AG10803 (cell line): ENCODE measurements at regions not wholly inside any gene's neighbourhood (a gene's known extent, or its start where the extent isn't known, plus 50 kb on each side); places are given as distances from the start of the nearest gene placed in this dataset.

Experiments
- DNase-seq: peaks from one replicate; pipeline ENCODE4 v3.0.0; 2010; ENCODE audit warnings: low read depth
- H3K4me3 ChIP-seq: 2 replicates; pipeline ENCODE4 v1.5.1; 2011; ENCODE audit warnings: mild to moderate bottlenecking, low read length, control low read depth
- TF ChIP-seq, protein P1 (sequence below): conservative IDR thresholded peaks from 2 replicates; pipeline ENCODE4 v1.5.1; 2011; ENCODE audit warnings: mild to moderate bottlenecking, low read length, control low read depth, inconsistent platforms

DNA sequence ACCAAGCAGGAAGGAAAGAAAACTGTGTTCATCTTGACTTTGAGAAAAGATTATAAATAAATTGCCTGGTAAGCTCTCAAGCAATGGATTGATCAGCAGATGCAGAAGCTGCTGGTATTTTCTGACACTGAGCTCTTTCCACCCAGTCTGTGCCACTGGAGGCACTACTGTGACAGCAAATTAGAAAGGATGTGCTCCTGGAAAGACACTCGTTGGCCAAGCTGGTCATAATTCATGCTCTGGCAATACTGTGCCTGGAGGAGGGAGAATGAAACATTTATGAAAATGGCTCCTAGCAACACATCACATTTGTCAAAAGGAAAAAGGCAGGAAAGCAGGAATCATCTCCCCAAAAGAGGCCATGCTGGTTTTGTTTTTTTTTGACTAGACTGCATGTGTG, 84.2 kb downstream of the CAVIN4 start:
- no peak for DNase-seq
- TF ChIP-seq, protein P1, sequence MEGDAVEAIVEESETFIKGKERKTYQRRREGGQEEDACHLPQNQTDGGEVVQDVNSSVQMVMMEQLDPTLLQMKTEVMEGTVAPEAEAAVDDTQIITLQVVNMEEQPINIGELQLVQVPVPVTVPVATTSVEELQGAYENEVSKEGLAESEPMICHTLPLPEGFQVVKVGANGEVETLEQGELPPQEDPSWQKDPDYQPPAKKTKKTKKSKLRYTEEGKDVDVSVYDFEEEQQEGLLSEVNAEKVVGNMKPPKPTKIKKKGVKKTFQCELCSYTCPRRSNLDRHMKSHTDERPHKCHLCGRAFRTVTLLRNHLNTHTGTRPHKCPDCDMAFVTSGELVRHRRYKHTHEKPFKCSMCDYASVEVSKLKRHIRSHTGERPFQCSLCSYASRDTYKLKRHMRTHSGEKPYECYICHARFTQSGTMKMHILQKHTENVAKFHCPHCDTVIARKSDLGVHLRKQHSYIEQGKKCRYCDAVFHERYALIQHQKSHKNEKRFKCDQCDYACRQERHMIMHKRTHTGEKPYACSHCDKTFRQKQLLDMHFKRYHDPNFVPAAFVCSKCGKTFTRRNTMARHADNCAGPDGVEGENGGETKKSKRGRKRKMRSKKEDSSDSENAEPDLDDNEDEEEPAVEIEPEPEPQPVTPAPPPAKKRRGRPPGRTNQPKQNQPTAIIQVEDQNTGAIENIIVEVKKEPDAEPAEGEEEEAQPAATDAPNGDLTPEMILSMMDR: no peak
- H3K4me3 ChIP-seq: no peak overlapping the region

DNA sequence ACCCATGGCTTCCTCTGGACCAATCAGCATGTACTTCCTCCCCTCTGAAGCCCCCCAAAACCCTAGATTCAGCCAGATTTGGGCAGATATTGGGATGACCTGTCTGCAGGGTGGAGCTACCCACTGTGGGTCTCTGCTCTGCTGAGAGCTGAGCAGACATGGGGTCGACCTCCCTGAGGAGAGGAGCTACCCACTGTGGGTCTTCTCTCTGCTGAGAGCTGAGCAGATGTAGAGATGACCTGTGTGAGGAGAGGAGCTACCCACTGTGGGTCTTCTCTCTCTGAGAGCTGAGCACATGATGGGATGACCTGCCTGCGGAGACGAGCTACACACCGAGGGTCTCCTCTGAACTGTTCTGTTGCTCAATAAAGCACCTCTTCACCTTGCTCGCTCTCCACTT, 89.6 kb downstream of the CAVIN4 start:
- no peak overlapping the region for H3K4me3 ChIP-seq
- TF ChIP-seq, protein P1: no peak
- DNase-seq: no peak

DNA sequence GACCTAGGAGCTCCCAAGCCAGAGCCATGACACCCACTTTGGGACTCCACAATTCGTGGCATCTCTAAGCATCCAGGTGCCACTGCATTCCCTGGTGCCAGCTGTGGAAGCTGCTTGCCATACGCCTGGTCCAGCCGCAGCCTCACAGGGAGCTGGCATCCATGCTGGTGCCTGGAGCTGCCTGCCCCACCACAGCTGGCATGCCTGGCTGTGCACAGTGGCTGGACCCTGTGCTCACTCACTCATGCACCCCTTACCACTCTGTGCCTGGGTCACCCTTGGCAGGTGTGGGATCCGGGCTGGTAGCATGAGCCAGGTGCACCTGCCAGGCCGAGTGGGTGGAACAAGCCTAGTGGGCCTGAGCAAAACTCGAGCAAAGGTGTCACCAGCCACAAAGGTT, 90.1 kb downstream of the CAVIN4 start:
- H3K4me3 ChIP-seq: no peak overlapping the region
- no peak for DNase-seq
- TF ChIP-seq, protein P1: no peak

DNA sequence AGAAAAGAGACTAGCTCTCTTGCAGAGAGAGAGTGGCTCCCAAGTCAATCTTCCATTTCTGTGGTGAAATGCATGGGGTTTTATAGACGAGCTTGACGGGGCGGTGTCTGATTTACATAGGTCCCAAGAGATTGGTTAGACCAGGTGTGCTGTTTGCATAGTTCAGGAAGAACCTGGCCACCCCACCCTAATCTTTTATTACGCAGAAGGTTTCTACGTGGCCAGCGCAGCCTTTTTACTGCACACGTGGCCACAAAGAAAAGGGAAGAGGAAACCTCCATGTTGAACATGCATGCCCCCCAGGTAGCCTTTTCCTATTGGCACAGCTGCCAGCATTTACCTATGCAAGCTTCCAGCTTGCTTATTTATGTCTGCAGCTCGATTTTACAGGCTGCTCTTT, 92.1 kb downstream of the CAVIN4 start:
- H3K4me3 ChIP-seq: no peak overlapping the region
- DNase-seq: no peak
- TF ChIP-seq, protein P1: no peak

DNA sequence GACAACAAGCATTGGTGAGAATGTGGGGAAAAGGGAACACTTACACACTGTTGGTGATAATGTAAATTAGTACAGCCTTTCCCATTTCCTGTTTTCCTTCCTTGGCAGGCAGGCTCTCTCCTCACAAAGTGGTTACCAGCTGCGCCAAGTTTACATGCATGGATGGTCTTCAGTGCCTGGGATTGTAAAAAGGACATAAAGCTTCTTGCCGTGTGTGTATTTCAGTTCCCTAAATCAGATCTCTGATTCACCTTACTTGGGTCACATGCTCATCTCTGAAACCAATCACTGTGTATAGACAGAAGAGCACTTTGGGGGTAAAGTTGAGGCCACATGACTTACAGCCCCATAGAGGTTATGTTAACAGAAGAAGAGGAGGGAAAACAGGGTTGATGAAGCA, 92.8 kb downstream of the CAVIN4 start:
- DNase-seq: no peak
- TF ChIP-seq, protein P1: no peak
- no peak overlapping the region for H3K4me3 ChIP-seq

DNA sequence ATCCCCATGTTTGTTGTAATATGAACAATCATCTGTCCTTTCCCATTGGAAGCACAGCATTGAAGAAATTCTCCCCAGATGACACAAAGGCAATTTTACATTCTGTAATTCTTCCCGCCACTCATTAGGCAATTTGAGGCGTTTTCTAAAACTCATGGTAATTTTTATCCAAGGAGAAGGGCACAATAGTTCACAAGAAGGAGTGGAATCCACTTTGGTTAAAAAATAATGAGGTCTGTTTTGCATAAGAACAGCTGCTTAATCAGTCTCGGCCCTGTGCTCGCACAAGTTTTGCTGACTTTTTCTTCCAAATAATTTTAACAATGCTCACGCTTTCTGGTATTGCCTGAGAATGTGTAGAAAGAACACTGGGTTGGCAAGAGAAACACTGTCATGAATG, 94.0 kb downstream of the CAVIN4 start:
- no peak overlapping the region for H3K4me3 ChIP-seq
- DNase-seq: no peak
- TF ChIP-seq, protein P1: no peak

DNA sequence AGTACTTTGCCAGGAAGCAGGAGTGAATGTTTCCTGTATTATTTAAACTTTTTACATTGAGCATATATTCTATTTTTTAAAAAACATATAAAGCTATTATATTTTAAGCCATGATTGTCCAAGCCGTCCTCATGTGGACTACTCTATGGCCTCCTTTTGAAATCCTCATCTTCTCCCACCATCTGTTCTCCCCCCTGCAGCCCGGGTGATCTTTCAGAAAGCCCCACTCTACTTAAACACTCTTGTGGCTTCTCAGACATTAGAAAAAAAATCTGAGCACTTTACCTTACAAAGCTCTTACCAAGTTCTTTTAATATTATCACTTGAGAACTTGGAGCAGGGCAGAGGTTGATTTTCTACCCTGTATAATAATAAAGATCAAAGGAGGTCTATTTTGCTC, 95.4 kb downstream of the CAVIN4 start:
- DNase-seq: no peak
- no peak overlapping the region for H3K4me3 ChIP-seq
- TF ChIP-seq, protein P1: no peak
